GM23338 (cell line): ENCODE measurements at regions not wholly inside any gene's neighbourhood (a gene's known extent, or its start where the extent isn't known, plus 50 kb on each side); places are given as distances from the start of the nearest gene placed in this dataset.

Source experiments
- ATAC-seq: fragments of 200-7000 bp; cut with Tn5 transposase; 3 replicates; pipeline ENCODE4 v1.9.1; 2020
- DNase-seq: peaks from one replicate; pipeline ENCODE4 v3.0.0-alpha.2; 2015; ENCODE audit warnings: low spot score
- H2AFZ ChIP-seq: fragments of 200-600 bp; sonication (generic); 2 replicates; pipeline ENCODE4 v1.8.0; 2016; ENCODE audit warnings: antibody characterized with exemption, mild to moderate bottlenecking, moderate library complexity
- H3F3A ChIP-seq: fragments of 200-600 bp; sonication (generic); replicated peaks from 2 replicates; pipeline ENCODE4 v1.8.0; 2017; ENCODE audit warnings: antibody characterized with exemption, mixed run types, low read depth
- H3K27ac ChIP-seq: fragments of 200-600 bp; sonication (generic); 2 replicates; pipeline ENCODE4 v1.6.1; 2016; ENCODE audit warnings: low read depth
- H3K27me3 ChIP-seq: fragments of 200-600 bp; sonication (generic); 2 replicates; pipeline ENCODE4 v1.8.0; 2016; ENCODE audit warnings: mild to moderate bottlenecking, mixed run types, moderate library complexity; ENCODE audit not compliant: insufficient read depth
- H3K36me3 ChIP-seq: fragments of 200-600 bp; sonication (generic); 2 replicates; pipeline ENCODE4 v1.8.0; 2016; ENCODE audit warnings: mild to moderate bottlenecking; ENCODE audit not compliant: insufficient read depth
- H3K4me1 ChIP-seq: fragments of 200-600 bp; sonication (generic); 2 replicates; pipeline ENCODE4 v1.8.0; 2016; ENCODE audit warnings: mild to moderate bottlenecking, moderate library complexity; ENCODE audit not compliant: insufficient read depth
- H3K4me2 ChIP-seq: fragments of 200-600 bp; sonication (generic); 2 replicates; pipeline ENCODE4 v1.7.1; 2017; ENCODE audit warnings: mixed run types
- H3K4me3 ChIP-seq: fragments of 200-600 bp; sonication (generic); 2 replicates; pipeline ENCODE4 v1.6.1; 2016; ENCODE audit warnings: mixed run types
- H3K79me2 ChIP-seq: fragments of 200-600 bp; sonication (generic); replicated peaks from 2 replicates; pipeline ENCODE4 v1.8.0; 2017; ENCODE audit warnings: mild to moderate bottlenecking; ENCODE audit not compliant: insufficient read depth
- H3K9me2 ChIP-seq: fragments of 200-600 bp; sonication (generic); 2 replicates; pipeline ENCODE4 v1.8.0; 2017; ENCODE audit not compliant: insufficient read depth
- H4K20me1 ChIP-seq: fragments of 200-600 bp; sonication (generic); replicated peaks from 2 replicates; pipeline ENCODE4 v1.8.0; 2017; ENCODE audit warnings: mild to moderate bottlenecking; ENCODE audit not compliant: insufficient read depth
- H3K27ac Mint-ChIP-seq: 2 replicates; pipeline ENCODE4 v1.8.0; 2020; ENCODE audit warnings: inconsistent platforms, mild to moderate bottlenecking, moderate library complexity, mixed read lengths
- H3K27me3 Mint-ChIP-seq: 3 replicates; pipeline ENCODE4 v1.8.0; 2022; ENCODE audit warnings: low read depth, mild to moderate bottlenecking, moderate library complexity, mixed read lengths, inconsistent platforms; ENCODE audit not compliant: insufficient read depth, poor library complexity
- H3K36me3 Mint-ChIP-seq: 3 replicates; pipeline ENCODE4 v1.8.0; 2021; ENCODE audit warnings: low read depth, mild to moderate bottlenecking, inconsistent platforms, moderate library complexity, mixed read lengths
- H3K4me1 Mint-ChIP-seq: 3 replicates; pipeline ENCODE4 v1.8.0; 2020; ENCODE audit warnings: mild to moderate bottlenecking, inconsistent platforms, mixed read lengths
- H3K4me3 Mint-ChIP-seq: 3 replicates; pipeline ENCODE4 v1.8.0; 2021; ENCODE audit warnings: moderate library complexity, mild to moderate bottlenecking, inconsistent platforms, mixed read lengths
- H3K9me3 Mint-ChIP-seq: 3 replicates; pipeline ENCODE4 v1.8.0; 2020; ENCODE audit warnings: moderate library complexity, mild to moderate bottlenecking, inconsistent platforms, mixed read lengths
- CREB1 ChIP-seq: fragments of 250-450 bp; sonication (Bioruptor Pico); IDR thresholded peaks from 2 replicates; pipeline ENCODE4 v1.5.0; 2020; ENCODE audit warnings: low read depth, mild to moderate bottlenecking, moderate library complexity
- CTCF ChIP-seq, 2 experiments: fragments of 200-600 bp in 1 of 2; sonication (generic) in 1 of 2; conservative IDR thresholded peaks; 2 replicates each; pipeline versions ENCODE4 v1.5.1 to v1.6.1; 2016 to 2017; ENCODE audit warnings: antibody characterized with exemption in 2 of 2, low read depth in 2 of 2, mild to moderate bottlenecking in 2 of 2, moderate library complexity in 1 of 2
- ETS1 ChIP-seq: IDR thresholded peaks from 2 replicates; pipeline ENCODE4 v1.6.1; 2016; ENCODE audit warnings: antibody characterized with exemption
- EZH2 ChIP-seq: fragments of 200-600 bp; sonication (generic); IDR thresholded peaks from one replicate; pipeline ENCODE4 v1.8.0; 2017; ENCODE audit warnings: antibody characterized with exemption, mild to moderate bottlenecking, low read depth; ENCODE audit not compliant: unreplicated experiment
- JUNB ChIP-seq: IDR thresholded peaks from one replicate; pipeline ENCODE4 v1.6.1; 2016; ENCODE audit warnings: antibody characterized with exemption; ENCODE audit not compliant: unreplicated experiment
- NANOG ChIP-seq: IDR thresholded peaks from 2 replicates; pipeline ENCODE4 v1.6.1; 2016; ENCODE audit warnings: antibody characterized with exemption, borderline replicate concordance
- REST ChIP-seq: IDR thresholded peaks from one replicate; pipeline ENCODE4 v1.6.1; 2018; ENCODE audit warnings: antibody characterized with exemption; ENCODE audit not compliant: unreplicated experiment
- STAT1 ChIP-seq: IDR thresholded peaks from one replicate; pipeline ENCODE4 v1.6.1; 2016; ENCODE audit warnings: antibody characterized with exemption; ENCODE audit not compliant: unreplicated experiment
- ZNF331 ChIP-seq: fragments of 250-450 bp; sonication (Bioruptor Pico); IDR thresholded peaks from 2 replicates; pipeline ENCODE4 v1.5.0; 2020; ENCODE audit warnings: low read depth, mild to moderate bottlenecking, moderate library complexity

GRCh38 chr11:106238704-106239360, 161.4 kb downstream of the AASDHPPT start:
- H3K9me2 ChIP-seq: no peaks in the 10 kb centered on the region
- no peak overlapping the region for H3K4me3 ChIP-seq
- H2AFZ ChIP-seq: no peak overlapping the region
- Mint-ChIP-seq H3K9me3 (0 out of 3 replicates have a peak, but pooled peaks cover under 1% of the 10 kb centered on the region), H3K4me3 (no peak overlapping the region), H3K27me3 (no peaks in the 10 kb centered on the region), H3K36me3 (no peaks in the 10 kb centered on the region), H3K27ac (no peak overlapping the region), H3K4me1 (no peaks in the 10 kb centered on the region)
- TF ChIP-seq JUNB (no peak), CREB1 (CRISPR knock-in tag) (no peak), CTCF (conservative IDR thresholded peaks at IDR 0.05; ENCODE audit: low read depth in 2 of 2) (no peak), REST (no peak), NANOG (no peak), ZNF331 (CRISPR knock-in tag) (no peak)
- H3K4me1 ChIP-seq: no peaks in the 10 kb centered on the region
- no peaks in the 10 kb centered on the region for H3K36me3 ChIP-seq
- no peaks in the 10 kb centered on the region for H3F3A ChIP-seq
- no peaks in the 10 kb centered on the region for H3K27me3 ChIP-seq
- no peak overlapping the region for H3K27ac ChIP-seq
- ATAC-seq (no peak), DNase-seq (no peak)
- H3K4me2 ChIP-seq: no peak overlapping the region
- H3K79me2 ChIP-seq: no peaks in the 10 kb centered on the region
- no peaks in the 10 kb centered on the region for H4K20me1 ChIP-seq

- H4K20me1 ChIP-seq: no peaks in the 10 kb centered on the region
- Mint-ChIP-seq H3K4me1 (no peaks in the 10 kb centered on the region), H3K36me3 (peaks cover 15% of the 10 kb centered on the region), H3K4me3 (no peak overlapping the region), H3K9me3 (peaks cover 24% of the 10 kb centered on the region), H3K27me3 (no peaks in the 10 kb centered on the region), H3K27ac (no peak overlapping the region)
- no peaks in the 10 kb centered on the region for H3K36me3 ChIP-seq
- H3K4me1 ChIP-seq: no peaks in the 10 kb centered on the region
- ATAC-seq: no peak
- H2AFZ ChIP-seq: no peak overlapping the region
- H3K4me3 ChIP-seq: no peak overlapping the region
- H3K9me2 ChIP-seq: no peaks in the 10 kb centered on the region
- no peaks in the 10 kb centered on the region for H3K79me2 ChIP-seq
- no peak overlapping the region for H3K4me2 ChIP-seq
- no peaks in the 10 kb centered on the region for H3F3A ChIP-seq
- DNase-seq: no peak
- H3K27ac ChIP-seq: no peak overlapping the region
- no peaks in the 10 kb centered on the region for H3K27me3 ChIP-seq
- TF ChIP-seq ETS1 (no peak), EZH2 (no peak), STAT1 (no peak), ZNF331 (CRISPR knock-in tag) (no peak)
Observed at GRCh38 chr11:106241601-106242257, 164.3 kb downstream of the AASDHPPT start.
